ENCODE measurements at regions not wholly inside any gene's neighbourhood (a gene's known extent, or its start where the extent isn't known, plus 50 kb on each side); places are given as distances from the start of the nearest gene placed in this dataset.
"Not testable (repeated sequence)": the region's sequence is repeated elsewhere in the genome, so short reads cannot be mapped to it uniquely, and the experiment has no call there.

- H3K4me3 Mint-ChIP-seq; intact Hi-C loops (cut with DNase I, micrococcal nuclease); CTCF ChIA-PET; H3K27ac Mint-ChIP-seq; ATAC-seq; DNase-seq; H3K27me3 Mint-ChIP-seq; POLR2A ChIA-PET; H3K4me1 Mint-ChIP-seq: not testable (repeated sequence)
- Mint-ChIP-seq H3K36me3 (ENCODE audit: low read depth) (peaks cover 22% of the 10 kb centered on the region), H3K9me3 (ENCODE audit: low read depth) (peaks cover 77% of the 10 kb centered on the region)
Observed at GRCh38 chrY:10958122-10958521, 1430.4 kb downstream of the TSPY10 start.

GRCh38 chrY:10973422-10973821 lies 1445.7 kb downstream of the TSPY10 start:
- H3K27me3 Mint-ChIP-seq, result no peaks in the 10 kb centered on the region
- peaks cover 88% of the 10 kb centered on the region for H3K9me3 Mint-ChIP-seq (ENCODE audit: low read depth)
- intact Hi-C loops (cut with DNase I, micrococcal nuclease), result no loop called here
- DNase-seq (no peak), ATAC-seq (no peak)
- ChIA-PET POLR2A (no interaction called here), CTCF (no interaction called here)
- H3K4me1 Mint-ChIP-seq, result no peaks in the 10 kb centered on the region
- no peak overlapping the region for H3K4me3 Mint-ChIP-seq
- H3K36me3 Mint-ChIP-seq (ENCODE audit: low read depth), result peaks cover 26% of the 10 kb centered on the region
- no peak overlapping the region for H3K27ac Mint-ChIP-seq

DNA sequence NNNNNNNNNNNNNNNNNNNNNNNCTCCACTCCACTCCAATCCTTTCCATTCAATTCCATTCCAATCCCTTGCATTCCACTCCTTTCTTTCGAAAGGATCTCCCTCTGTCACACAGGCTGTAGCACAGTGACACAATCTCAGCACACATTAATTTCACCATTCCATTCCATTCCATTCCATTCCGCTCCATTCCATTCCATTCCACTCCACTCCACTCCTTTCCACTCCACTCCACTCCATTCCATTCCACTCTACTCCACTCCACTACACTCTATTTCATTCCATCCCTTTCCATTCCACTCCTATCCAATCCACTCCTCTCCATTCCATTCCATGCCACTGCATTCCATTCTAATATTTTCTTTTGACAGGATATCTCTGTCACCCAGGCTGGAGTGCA lies 1459.0 kb downstream of the TSPY10 start:
- ATAC-seq, result no peak
- POLR2A ChIA-PET, result no interaction called here
- H3K4me1 Mint-ChIP-seq, result no peaks in the 10 kb centered on the region
- CTCF ChIA-PET, result no interaction called here
- DNase-seq, result no peak
- no peak overlapping the region for H3K4me3 Mint-ChIP-seq
- no peak overlapping the region for H3K27ac Mint-ChIP-seq
- H3K27me3 Mint-ChIP-seq, result no peaks in the 10 kb centered on the region
- H3K36me3 Mint-ChIP-seq (ENCODE audit: low read depth), result peaks cover 30% of the 10 kb centered on the region
- peaks cover 95% of the 10 kb centered on the region for H3K9me3 Mint-ChIP-seq (ENCODE audit: low read depth)
- intact Hi-C loops (cut with DNase I, micrococcal nuclease), result no loop called here

DNA sequence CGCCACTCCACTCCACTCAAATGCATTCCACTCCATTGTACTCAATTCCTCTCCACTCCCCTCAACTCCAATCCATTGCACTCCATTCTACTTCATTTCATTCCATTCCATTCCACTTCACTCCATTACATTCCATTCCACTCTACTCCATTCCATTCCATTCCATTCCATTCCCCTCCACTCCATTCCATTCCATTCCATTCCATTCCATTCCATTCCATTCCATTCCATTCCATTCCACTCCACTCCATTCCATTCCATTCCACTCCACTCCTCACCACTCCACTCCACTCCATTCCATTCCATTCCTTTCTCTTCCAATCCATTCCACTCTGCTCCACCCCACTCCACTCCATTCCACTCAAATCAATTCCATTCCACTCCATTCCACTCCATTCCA lies 1459.9 kb downstream of the TSPY10 start:
- peaks cover 95% of the 10 kb centered on the region for H3K9me3 Mint-ChIP-seq (ENCODE audit: low read depth)
- no peak overlapping the region for H3K4me3 Mint-ChIP-seq
- POLR2A ChIA-PET, result no interaction called here
- CTCF ChIA-PET, result no interaction called here
- H3K27ac Mint-ChIP-seq, result no peak overlapping the region
- no peaks in the 10 kb centered on the region for H3K27me3 Mint-ChIP-seq
- DNase-seq (no peak), ATAC-seq (no peak)
- no peaks in the 10 kb centered on the region for H3K4me1 Mint-ChIP-seq
- peaks cover 32% of the 10 kb centered on the region for H3K36me3 Mint-ChIP-seq (ENCODE audit: low read depth)
- intact Hi-C loops (cut with DNase I, micrococcal nuclease), result no loop called here

GRCh38 chrY:10993955-10994354 lies 1466.3 kb downstream of the TSPY10 start:
- intact Hi-C loops (cut with DNase I, micrococcal nuclease), result no loop called here
- Mint-ChIP-seq H3K27me3 (no peaks in the 10 kb centered on the region), H3K4me3 (no peak overlapping the region), H3K4me1 (no peaks in the 10 kb centered on the region), H3K9me3 (ENCODE audit: low read depth) (peaks cover 94% of the 10 kb centered on the region), H3K27ac (no peak overlapping the region), H3K36me3 (ENCODE audit: low read depth) (peaks cover 25% of the 10 kb centered on the region)
- POLR2A ChIA-PET, result no interaction called here
- CTCF ChIA-PET, result no interaction called here
- no peak for DNase-seq
- no peak for ATAC-seq

DNA sequence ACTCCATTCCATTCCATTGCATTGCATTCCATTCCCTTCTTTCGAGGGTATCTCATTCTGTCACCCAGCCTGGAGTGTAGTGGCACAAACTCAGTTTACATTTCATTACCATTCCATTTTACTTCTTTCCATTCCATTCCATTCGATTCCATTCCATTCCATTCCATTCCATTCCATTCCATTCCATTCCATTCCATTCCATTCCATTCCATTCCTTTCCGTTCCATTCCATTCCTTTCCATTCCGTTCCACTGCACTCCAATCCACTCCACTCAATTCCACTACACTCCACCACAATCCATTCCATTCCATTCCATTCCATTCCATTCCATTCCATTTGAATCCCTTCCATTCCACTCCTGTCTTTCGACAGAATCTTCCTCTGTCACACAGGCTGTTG lies 1472.0 kb downstream of the TSPY10 start:
- H3K27me3 Mint-ChIP-seq; ATAC-seq; H3K4me1 Mint-ChIP-seq; POLR2A ChIA-PET; H3K27ac Mint-ChIP-seq; CTCF ChIA-PET; DNase-seq; intact Hi-C loops (cut with DNase I, micrococcal nuclease); H3K4me3 Mint-ChIP-seq: not testable (repeated sequence)
- Mint-ChIP-seq H3K9me3 (ENCODE audit: low read depth) (peaks cover 71% of the 10 kb centered on the region), H3K36me3 (ENCODE audit: low read depth) (peaks cover 14% of the 10 kb centered on the region)

GRCh38 chrY:11014229-11014628 lies 1486.5 kb downstream of the TSPY10 start:
- H3K27me3 Mint-ChIP-seq, ATAC-seq: not testable (repeated sequence)
- H3K9me3 Mint-ChIP-seq (ENCODE audit: low read depth), result peaks cover 87% of the 10 kb centered on the region

GRCh38 chrY:11022734-11023133 lies 1495.1 kb downstream of the TSPY10 start:
- Mint-ChIP-seq H3K4me1 (no peaks in the 10 kb centered on the region), H3K36me3 (ENCODE audit: low read depth) (peaks cover 33% of the 10 kb centered on the region), H3K4me3 (no peak overlapping the region), H3K27me3 (no peaks in the 10 kb centered on the region), H3K27ac (no peak overlapping the region), H3K9me3 (ENCODE audit: low read depth) (peaks cover 86% of the 10 kb centered on the region)
- intact Hi-C loops (cut with DNase I, micrococcal nuclease), result no loop called here
- POLR2A ChIA-PET, result no interaction called here
- ATAC-seq (no peak), DNase-seq (no peak)
- CTCF ChIA-PET, result no interaction called here

More at GRCh38 chrY:11014229-11014628, 1486.5 kb downstream of the TSPY10 start:
- intact Hi-C loops (cut with DNase I, micrococcal nuclease); DNase-seq; H3K4me3 Mint-ChIP-seq; H3K4me1 Mint-ChIP-seq; POLR2A ChIA-PET; CTCF ChIA-PET; H3K27ac Mint-ChIP-seq: not testable (repeated sequence)
- peaks cover 32% of the 10 kb centered on the region for H3K36me3 Mint-ChIP-seq (ENCODE audit: low read depth)

GRCh38 chrY:11044234-11044883 lies 1516.7 kb downstream of the TSPY10 start:
- no peak for DNase-seq
- Mint-ChIP-seq H3K27ac (no peak overlapping the region), H3K36me3 (ENCODE audit: low read depth) (peaks cover 7% of the 10 kb centered on the region), H3K4me1 (no peaks in the 10 kb centered on the region), H3K27me3 (no peaks in the 10 kb centered on the region), H3K9me3 (ENCODE audit: low read depth) (peaks cover 29% of the 10 kb centered on the region), H3K4me3 (no peak overlapping the region)
- ChIA-PET CTCF (no interaction called here), POLR2A (no interaction called here)
- ATAC-seq, result no peak
- intact Hi-C loops (cut with DNase I, micrococcal nuclease), result no loop called here

GRCh38 chrY:11063486-11063885 lies 1535.8 kb downstream of the TSPY10 start:
- no peak for ATAC-seq
- CTCF ChIA-PET, result no interaction called here
- POLR2A ChIA-PET, result no interaction called here

DNA sequence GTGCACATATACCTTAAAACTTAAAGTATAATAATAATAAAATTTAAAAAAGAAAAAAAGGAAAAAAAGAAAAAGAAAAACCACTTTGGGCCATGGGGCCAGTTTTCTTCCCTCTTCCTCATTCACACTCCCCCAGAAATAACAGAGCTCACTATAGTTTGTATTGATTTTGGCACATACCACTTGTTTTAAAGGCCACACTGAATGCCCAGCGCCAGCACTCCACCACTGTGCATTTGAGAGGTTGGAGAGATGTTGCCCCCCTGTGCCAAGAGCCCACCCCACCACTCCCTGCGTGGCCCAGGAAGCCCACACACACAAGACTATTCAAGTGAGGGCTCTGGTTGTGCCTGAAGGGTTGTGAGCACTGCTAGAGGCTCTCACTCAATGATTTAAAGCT lies 1536.3 kb downstream of the TSPY10 start:
- intact Hi-C loops (cut with DNase I, micrococcal nuclease), result no loop called here
- ChIA-PET POLR2A (no interaction called here), CTCF (no interaction called here)
- no peaks in the 10 kb centered on the region for H3K36me3 Mint-ChIP-seq (ENCODE audit: low read depth)
- ATAC-seq (no peak), DNase-seq (no peak)
- H3K9me3 Mint-ChIP-seq (ENCODE audit: low read depth), result peaks cover 10% of the 10 kb centered on the region
- no peak overlapping the region for H3K27ac Mint-ChIP-seq
- H3K27me3 Mint-ChIP-seq, result no peaks in the 10 kb centered on the region
- no peaks in the 10 kb centered on the region for H3K4me1 Mint-ChIP-seq
- no peak overlapping the region for H3K4me3 Mint-ChIP-seq

More at GRCh38 chrY:11063486-11063885, 1535.8 kb downstream of the TSPY10 start:
- H3K27ac Mint-ChIP-seq, result no peak overlapping the region
- no peak overlapping the region for H3K4me3 Mint-ChIP-seq
- intact Hi-C loops (cut with DNase I, micrococcal nuclease), result no loop called here
- H3K4me1 Mint-ChIP-seq, result no peaks in the 10 kb centered on the region
- DNase-seq, result no peak
- H3K27me3 Mint-ChIP-seq, result no peaks in the 10 kb centered on the region
- H3K9me3 Mint-ChIP-seq (ENCODE audit: low read depth), result peaks cover 10% of the 10 kb centered on the region
- H3K36me3 Mint-ChIP-seq (ENCODE audit: low read depth), result no peaks in the 10 kb centered on the region

- H3K9me3 Mint-ChIP-seq (ENCODE audit: low read depth), result peaks cover 10% of the 10 kb centered on the region
- no peak overlapping the region for H3K27ac Mint-ChIP-seq
- CTCF ChIA-PET, result no interaction called here
- POLR2A ChIA-PET, result no interaction called here
- H3K36me3 Mint-ChIP-seq (ENCODE audit: low read depth), result no peaks in the 10 kb centered on the region
- H3K27me3 Mint-ChIP-seq, result no peaks in the 10 kb centered on the region
- intact Hi-C loops (cut with DNase I, micrococcal nuclease), result no loop called here
- no peak for ATAC-seq
- no peak overlapping the region for H3K4me3 Mint-ChIP-seq
- no peaks in the 10 kb centered on the region for H3K4me1 Mint-ChIP-seq
- DNase-seq, result no peak
Observed at GRCh38 chrY:11064376-11064775, 1536.7 kb downstream of the TSPY10 start.

DNA sequence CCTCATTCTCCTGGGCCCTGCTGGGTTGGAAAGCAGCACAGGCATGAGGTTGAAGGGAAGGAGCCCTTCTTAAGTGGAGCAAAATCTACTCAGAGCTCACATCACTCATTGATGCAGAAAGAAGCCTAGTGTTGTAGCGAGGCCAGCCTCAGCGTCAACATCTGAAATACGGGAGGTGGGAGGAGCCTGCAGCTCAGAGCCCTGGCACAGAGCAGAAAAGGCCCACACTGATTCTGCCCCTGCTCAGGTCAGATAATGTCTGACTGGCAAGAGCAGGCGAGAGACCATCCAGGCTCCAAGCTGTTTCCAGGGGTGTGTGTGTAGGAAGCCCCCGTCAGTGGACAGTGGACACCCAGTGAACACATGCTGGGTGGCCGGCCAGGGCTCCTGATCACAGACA lies 1541.6 kb downstream of the TSPY10 start:
- CTCF ChIA-PET, result no interaction called here
- H3K4me3 Mint-ChIP-seq, result no peak overlapping the region
- H3K4me1 Mint-ChIP-seq, result no peaks in the 10 kb centered on the region
- peaks cover 6% of the 10 kb centered on the region for H3K9me3 Mint-ChIP-seq (ENCODE audit: low read depth)
- POLR2A ChIA-PET, result no interaction called here
- no peaks in the 10 kb centered on the region for H3K36me3 Mint-ChIP-seq (ENCODE audit: low read depth)
- no peaks in the 10 kb centered on the region for H3K27me3 Mint-ChIP-seq
- H3K27ac Mint-ChIP-seq, result no peak overlapping the region
- no peak for ATAC-seq
- intact Hi-C loops (cut with DNase I, micrococcal nuclease), result no loop called here
- DNase-seq, result no peak
